GM12864 (cell line): ENCODE measurements at regions not wholly inside any gene's neighbourhood (a gene's known extent, or its start where the extent isn't known, plus 50 kb on each side); places are given as distances from the start of the nearest gene placed in this dataset.

Source experiments
- DNase-seq: peaks from one replicate; pipeline ENCODE4 v3.0.0-alpha.2; 2011; ENCODE audit warnings: low read depth
- H3K4me3 ChIP-seq: 2 replicates; pipeline ENCODE4 v1.5.1; 2011; ENCODE audit warnings: mild to moderate bottlenecking, low read depth, low read length, control low read depth
- TF ChIP-seq, protein P1 (sequence below): IDR thresholded peaks from 2 replicates; pipeline ENCODE4 v1.5.1; 2011; ENCODE audit warnings: low read depth, mild to moderate bottlenecking, moderate library complexity, low read length, control low read depth, inconsistent platforms; ENCODE audit errors: missing control alignments

- TF ChIP-seq, protein P1, sequence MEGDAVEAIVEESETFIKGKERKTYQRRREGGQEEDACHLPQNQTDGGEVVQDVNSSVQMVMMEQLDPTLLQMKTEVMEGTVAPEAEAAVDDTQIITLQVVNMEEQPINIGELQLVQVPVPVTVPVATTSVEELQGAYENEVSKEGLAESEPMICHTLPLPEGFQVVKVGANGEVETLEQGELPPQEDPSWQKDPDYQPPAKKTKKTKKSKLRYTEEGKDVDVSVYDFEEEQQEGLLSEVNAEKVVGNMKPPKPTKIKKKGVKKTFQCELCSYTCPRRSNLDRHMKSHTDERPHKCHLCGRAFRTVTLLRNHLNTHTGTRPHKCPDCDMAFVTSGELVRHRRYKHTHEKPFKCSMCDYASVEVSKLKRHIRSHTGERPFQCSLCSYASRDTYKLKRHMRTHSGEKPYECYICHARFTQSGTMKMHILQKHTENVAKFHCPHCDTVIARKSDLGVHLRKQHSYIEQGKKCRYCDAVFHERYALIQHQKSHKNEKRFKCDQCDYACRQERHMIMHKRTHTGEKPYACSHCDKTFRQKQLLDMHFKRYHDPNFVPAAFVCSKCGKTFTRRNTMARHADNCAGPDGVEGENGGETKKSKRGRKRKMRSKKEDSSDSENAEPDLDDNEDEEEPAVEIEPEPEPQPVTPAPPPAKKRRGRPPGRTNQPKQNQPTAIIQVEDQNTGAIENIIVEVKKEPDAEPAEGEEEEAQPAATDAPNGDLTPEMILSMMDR: no peak
- no peak for DNase-seq
- no peak overlapping the region for H3K4me3 ChIP-seq
Observed at GRCh38 chr18:78402440-78402839, 577.2 kb upstream of the SALL3 start.

DNA sequence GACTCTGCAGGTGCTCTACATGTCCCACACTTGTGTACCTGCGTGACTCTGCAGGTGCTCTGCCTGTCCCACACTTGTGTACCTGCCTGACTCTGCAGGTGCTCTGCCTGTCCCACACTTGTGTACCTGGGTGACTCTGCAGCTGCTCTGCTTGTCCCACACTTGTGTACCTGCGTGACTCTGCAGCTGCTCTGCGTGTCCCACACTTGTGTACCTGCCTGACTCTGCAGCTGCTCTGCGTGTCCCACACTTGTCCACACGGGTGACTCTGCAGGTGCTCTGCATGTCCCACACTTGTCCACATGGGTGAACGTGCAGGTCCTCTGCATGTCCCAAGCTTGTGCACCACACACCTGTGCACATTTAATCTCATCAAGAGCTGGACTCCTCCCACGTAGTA, 576.7 kb upstream of the SALL3 start:
- TF ChIP-seq, protein P1: no peak
- H3K4me3 ChIP-seq: no peak overlapping the region

DNA sequence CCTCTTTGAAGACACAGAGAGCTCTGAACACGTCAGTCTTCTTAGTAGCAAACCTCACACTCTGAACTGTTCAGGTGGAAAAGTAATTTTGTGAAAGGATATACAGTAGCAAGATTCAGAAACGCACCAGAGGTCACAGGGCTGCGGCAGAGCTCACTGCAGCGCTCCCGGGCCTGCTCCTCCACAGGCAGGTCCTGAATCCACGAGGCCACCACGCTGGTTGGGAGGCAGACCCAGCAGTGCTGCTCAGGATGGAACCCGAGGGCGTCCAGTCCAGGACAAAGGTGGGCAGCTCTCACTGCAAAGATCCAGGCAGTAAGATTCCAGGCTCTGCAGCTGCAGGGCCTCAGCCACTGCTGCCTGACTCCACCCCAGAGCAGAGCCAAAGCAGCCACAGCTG, 576.2 kb upstream of the SALL3 start:
- H3K4me3 ChIP-seq: no peak overlapping the region
- TF ChIP-seq, protein P1: no peak
- no peak for DNase-seq

More for the DNA sequence above, 576.7 kb upstream of the SALL3 start:
- no peak for DNase-seq

GRCh38 chr18:78405763-78406162, 573.9 kb upstream of the SALL3 start:
- TF ChIP-seq, protein P1: no peak
- DNase-seq: no peak
- H3K4me3 ChIP-seq: no peak overlapping the region

DNA sequence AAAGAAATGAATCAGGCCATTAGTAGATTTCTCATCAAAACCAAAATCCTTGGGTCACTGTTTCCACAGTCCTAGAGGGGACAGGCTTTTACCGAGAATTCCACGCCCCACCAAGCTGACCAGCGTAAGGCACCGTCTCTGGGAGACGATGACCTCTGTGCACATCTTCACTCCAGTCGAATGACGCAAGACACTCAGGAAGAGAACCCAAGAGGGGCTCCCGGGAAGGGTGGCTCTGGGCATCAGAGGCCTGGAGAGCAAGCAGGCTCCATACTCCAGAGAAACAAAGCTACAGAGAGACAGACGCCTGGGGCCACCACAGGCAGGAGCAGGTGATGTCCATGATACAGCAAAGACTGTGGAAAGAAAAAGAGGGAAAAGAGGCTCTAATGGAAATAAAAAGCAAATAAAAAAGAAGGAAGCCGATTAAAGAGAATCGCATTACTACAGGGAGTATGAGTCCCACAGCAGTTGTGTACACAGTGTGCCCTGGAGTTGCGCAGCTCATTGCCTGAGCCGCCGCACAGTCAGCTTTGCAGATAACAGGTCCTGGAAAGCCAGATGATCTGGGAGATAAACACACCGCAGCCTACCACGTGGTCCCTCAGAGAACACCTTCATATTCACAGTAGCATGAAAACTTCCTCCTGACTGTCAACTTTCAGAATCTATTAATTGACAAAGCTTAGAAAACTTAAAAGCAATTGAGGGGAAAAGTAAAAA, 572.7 kb upstream of the SALL3 start:
- TF ChIP-seq, protein P1: no peak
- no peak for DNase-seq
- no peak overlapping the region for H3K4me3 ChIP-seq

- DNase-seq: no peak
- no peak overlapping the region for H3K4me3 ChIP-seq
- TF ChIP-seq, protein P1: no peak
Observed at GRCh38 chr18:78407466-78407844, 572.2 kb upstream of the SALL3 start.

DNA sequence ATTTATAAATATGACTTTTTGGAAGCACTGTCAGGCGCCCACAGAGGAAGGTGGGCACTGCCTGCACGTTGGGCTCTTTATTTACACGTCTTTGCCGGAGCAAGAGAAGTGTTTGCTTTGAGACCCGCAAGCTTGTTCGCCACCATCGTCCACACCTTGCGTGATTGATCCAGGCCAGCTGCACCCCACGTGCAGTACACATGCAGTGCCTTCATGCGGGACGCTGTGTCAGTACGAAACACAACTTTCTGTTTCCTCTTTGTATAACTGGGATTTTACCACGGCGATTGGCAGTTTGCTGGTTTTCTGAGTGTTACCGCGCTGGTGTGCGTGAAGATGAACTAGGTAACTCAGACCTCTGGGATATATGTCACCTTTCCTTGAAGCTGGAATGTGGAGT, 571.0 kb upstream of the SALL3 start:
- DNase-seq: no peak
- H3K4me3 ChIP-seq: no peak overlapping the region
- TF ChIP-seq, protein P1: no peak
